ENCODE measurements at regions not wholly inside any gene's neighbourhood (a gene's known extent, or its start where the extent isn't known, plus 50 kb on each side); places are given as distances from the start of the nearest gene placed in this dataset.

DNA sequence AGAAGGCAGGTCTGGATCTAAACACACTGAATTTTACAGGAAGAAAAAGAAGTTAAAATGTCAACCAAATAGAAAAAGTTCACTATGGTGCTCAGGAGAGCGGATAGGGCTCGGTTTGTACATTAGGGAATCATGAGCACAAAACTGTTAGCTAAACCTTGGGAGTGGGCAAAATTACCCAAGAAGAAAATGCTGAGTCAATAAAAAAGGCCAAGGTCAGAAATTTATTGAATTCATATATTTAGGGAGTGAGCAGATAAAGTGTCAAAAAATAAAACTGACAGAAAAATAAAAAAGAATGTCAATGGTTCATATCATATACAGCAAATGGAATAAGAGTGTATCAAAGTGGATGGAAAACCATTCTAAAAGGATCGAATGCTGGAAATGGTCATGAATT is 452.5 kb upstream of the SMIM31 start:
- no peak for DNase-seq
- H3K9ac ChIP-seq (ENCODE audit: low read length) = no peak overlapping the region
- no peaks in the 10 kb centered on the region for H3K79me2 ChIP-seq (ENCODE audit: low read length)
- H3K27me3 ChIP-seq (replicated peaks; ENCODE audit: insufficient read depth, low read length) = no peaks in the 10 kb centered on the region
- no peaks in the 10 kb centered on the region for H4K20me1 ChIP-seq (ENCODE audit: insufficient read depth, low read length)
- TF ChIP-seq EZH2phosphoT487 (IDR thresholded peaks at IDR 0.05; ENCODE audit: low read length) (no peak), EZH2 (optimal IDR thresholded peaks at IDR 0.05; ENCODE audit: low read depth, low read length) (no peak)
- TF ChIP-seq, protein P1, sequence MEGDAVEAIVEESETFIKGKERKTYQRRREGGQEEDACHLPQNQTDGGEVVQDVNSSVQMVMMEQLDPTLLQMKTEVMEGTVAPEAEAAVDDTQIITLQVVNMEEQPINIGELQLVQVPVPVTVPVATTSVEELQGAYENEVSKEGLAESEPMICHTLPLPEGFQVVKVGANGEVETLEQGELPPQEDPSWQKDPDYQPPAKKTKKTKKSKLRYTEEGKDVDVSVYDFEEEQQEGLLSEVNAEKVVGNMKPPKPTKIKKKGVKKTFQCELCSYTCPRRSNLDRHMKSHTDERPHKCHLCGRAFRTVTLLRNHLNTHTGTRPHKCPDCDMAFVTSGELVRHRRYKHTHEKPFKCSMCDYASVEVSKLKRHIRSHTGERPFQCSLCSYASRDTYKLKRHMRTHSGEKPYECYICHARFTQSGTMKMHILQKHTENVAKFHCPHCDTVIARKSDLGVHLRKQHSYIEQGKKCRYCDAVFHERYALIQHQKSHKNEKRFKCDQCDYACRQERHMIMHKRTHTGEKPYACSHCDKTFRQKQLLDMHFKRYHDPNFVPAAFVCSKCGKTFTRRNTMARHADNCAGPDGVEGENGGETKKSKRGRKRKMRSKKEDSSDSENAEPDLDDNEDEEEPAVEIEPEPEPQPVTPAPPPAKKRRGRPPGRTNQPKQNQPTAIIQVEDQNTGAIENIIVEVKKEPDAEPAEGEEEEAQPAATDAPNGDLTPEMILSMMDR (IDR thresholded peaks at IDR 0.05; ENCODE audit: low read length) = no peak
- no peak overlapping the region for H2AFZ ChIP-seq (ENCODE audit: low read length)
- no peak overlapping the region for H3K4me3 ChIP-seq (ENCODE audit: low read length)
- no peaks in the 10 kb centered on the region for H3K36me3 ChIP-seq (replicated peaks; ENCODE audit: insufficient read depth, low read length)
- H3F3A ChIP-seq (ENCODE audit: insufficient read depth, low read length) = no peaks in the 10 kb centered on the region
- H3K9me2 ChIP-seq (replicated peaks; ENCODE audit: insufficient read depth, low read length) = no peaks in the 10 kb centered on the region
- no peak overlapping the region for H3K27ac ChIP-seq (ENCODE audit: low read length)
- no peaks in the 10 kb centered on the region for H3K9me3 ChIP-seq (replicated peaks; ENCODE audit: insufficient read depth, low read length)
- no peak overlapping the region for H3K4me2 ChIP-seq (ENCODE audit: low read depth, low read length)
- no peaks in the 10 kb centered on the region for H3K4me1 ChIP-seq (ENCODE audit: low read length)

DNA sequence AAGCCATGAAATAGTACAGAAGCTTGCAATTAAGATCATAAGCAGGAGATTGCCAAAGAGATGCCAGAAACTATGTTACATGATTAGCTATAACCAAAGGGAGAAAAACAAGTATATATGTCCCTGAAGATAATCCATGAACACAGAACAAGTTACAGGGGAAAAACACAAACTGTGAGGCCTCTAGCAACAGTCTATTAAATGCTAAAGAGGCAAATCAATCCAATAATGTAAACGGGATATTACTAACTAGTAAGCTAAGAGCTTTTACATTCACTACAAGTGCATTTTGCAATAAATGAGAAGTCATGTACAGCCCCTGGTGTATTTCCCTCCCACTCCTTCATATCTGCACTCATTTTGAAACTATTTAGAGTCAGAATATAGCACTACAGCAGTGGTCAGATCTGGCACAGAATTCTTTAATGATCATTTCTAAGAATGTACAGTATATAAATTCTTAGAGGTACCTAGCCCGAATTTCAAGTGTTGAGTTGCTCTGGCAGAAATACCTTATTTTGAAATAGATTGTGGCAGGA is 449.8 kb upstream of the SMIM31 start:
- H3K36me3 ChIP-seq (replicated peaks; ENCODE audit: insufficient read depth, low read length) = no peaks in the 10 kb centered on the region
- H4K20me1 ChIP-seq (ENCODE audit: insufficient read depth, low read length) = no peaks in the 10 kb centered on the region
- no peaks in the 10 kb centered on the region for H3K79me2 ChIP-seq (ENCODE audit: low read length)
- no peaks in the 10 kb centered on the region for H3K9me3 ChIP-seq (replicated peaks; ENCODE audit: insufficient read depth, low read length)
- H2AFZ ChIP-seq (ENCODE audit: low read length) = no peak overlapping the region
- H3K9ac ChIP-seq (ENCODE audit: low read length) = no peak overlapping the region
- H3K9me2 ChIP-seq (replicated peaks; ENCODE audit: insufficient read depth, low read length) = no peaks in the 10 kb centered on the region
- no peaks in the 10 kb centered on the region for H3K27me3 ChIP-seq (replicated peaks; ENCODE audit: insufficient read depth, low read length)
- no peak overlapping the region for H3K27ac ChIP-seq (ENCODE audit: low read length)
- DNase-seq = no peak
- TF ChIP-seq EZH2 (optimal IDR thresholded peaks at IDR 0.05; ENCODE audit: low read depth, low read length) (no peak), EZH2phosphoT487 (IDR thresholded peaks at IDR 0.05; ENCODE audit: low read length) (no peak)
- TF ChIP-seq, protein P1 (IDR thresholded peaks at IDR 0.05; ENCODE audit: low read length) = no peak
- no peaks in the 10 kb centered on the region for H3F3A ChIP-seq (ENCODE audit: insufficient read depth, low read length)
- no peak overlapping the region for H3K4me3 ChIP-seq (ENCODE audit: low read length)
- H3K4me1 ChIP-seq (ENCODE audit: low read length) = no peaks in the 10 kb centered on the region
- H3K4me2 ChIP-seq (ENCODE audit: low read depth, low read length) = no peak overlapping the region

DNA sequence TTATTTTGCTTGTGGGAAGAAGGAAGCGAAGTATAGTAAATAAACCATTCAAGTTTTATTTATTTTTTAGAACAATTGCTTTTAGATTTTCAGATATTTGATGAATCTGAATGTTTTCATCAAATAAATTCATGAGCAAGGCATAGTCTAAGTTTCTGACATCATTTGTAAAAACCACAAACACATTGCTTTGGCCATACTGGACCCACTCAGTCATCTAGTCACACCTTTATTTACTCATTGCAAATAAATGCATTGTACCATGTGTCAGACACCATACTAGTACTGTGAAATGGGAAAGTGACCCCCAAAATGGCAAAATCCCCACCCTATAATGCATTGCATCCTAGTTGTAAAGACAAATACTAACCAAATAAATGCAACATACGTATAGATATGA is 449.1 kb upstream of the SMIM31 start:
- no peaks in the 10 kb centered on the region for H3K9me2 ChIP-seq (replicated peaks; ENCODE audit: insufficient read depth, low read length)
- no peaks in the 10 kb centered on the region for H3K27me3 ChIP-seq (replicated peaks; ENCODE audit: insufficient read depth, low read length)
- H3K79me2 ChIP-seq (ENCODE audit: low read length) = no peaks in the 10 kb centered on the region
- H3K36me3 ChIP-seq (replicated peaks; ENCODE audit: insufficient read depth, low read length) = no peaks in the 10 kb centered on the region
- TF ChIP-seq EZH2phosphoT487 (IDR thresholded peaks at IDR 0.05; ENCODE audit: low read length) (no peak), EZH2 (optimal IDR thresholded peaks at IDR 0.05; ENCODE audit: low read depth, low read length) (no peak)
- TF ChIP-seq, protein P1 (IDR thresholded peaks at IDR 0.05; ENCODE audit: low read length) = no peak
- no peak overlapping the region for H3K27ac ChIP-seq (ENCODE audit: low read length)
- no peak overlapping the region for H3K4me3 ChIP-seq (ENCODE audit: low read length)
- no peaks in the 10 kb centered on the region for H4K20me1 ChIP-seq (ENCODE audit: insufficient read depth, low read length)
- H3K4me1 ChIP-seq (ENCODE audit: low read length) = no peaks in the 10 kb centered on the region
- DNase-seq = no peak
- no peak overlapping the region for H3K4me2 ChIP-seq (ENCODE audit: low read depth, low read length)
- H2AFZ ChIP-seq (ENCODE audit: low read length) = no peak overlapping the region
- no peaks in the 10 kb centered on the region for H3F3A ChIP-seq (ENCODE audit: insufficient read depth, low read length)
- H3K9me3 ChIP-seq (replicated peaks; ENCODE audit: insufficient read depth, low read length) = no peaks in the 10 kb centered on the region
- no peak overlapping the region for H3K9ac ChIP-seq (ENCODE audit: low read length)
